ENCODE measurements at regions not wholly inside any gene's neighbourhood (a gene's known extent, or its start where the extent isn't known, plus 50 kb on each side); places are given as distances from the start of the nearest gene placed in this dataset.

GRCh38 chr11:23570828-23571227 lies 710.6 kb upstream of the CCDC179 start:
- no peak for TF ChIP-seq TAF1 (IDR thresholded peaks at IDR 0.05; ENCODE audit: low read depth, low read length)
- no peak for TF ChIP-seq POLR2A (IDR thresholded peaks at IDR 0.05; ENCODE audit: low read depth, low read length)
